Keratinocyte (primary cell): ENCODE measurements at regions not wholly inside any gene's neighbourhood (a gene's known extent, or its start where the extent isn't known, plus 50 kb on each side); places are given as distances from the start of the nearest gene placed in this dataset.

Source experiments
- CTCF ChIP-seq, 3 experiments: IDR thresholded peaks in 1 of 3; conservative IDR thresholded peaks in 1 of 3; optimal IDR thresholded peaks in 1 of 3; 2 replicates in 2 of 3; 3 replicates in 1 of 3; pipeline versions ENCODE3 to v1.5.1; 2011; ENCODE audit warnings: low read length in 3 of 3, mild to moderate bottlenecking in 3 of 3, moderate library complexity in 2 of 3, control low read depth in 1 of 3, inconsistent platforms in 1 of 3; ENCODE audit not compliant: insufficient read depth in 2 of 3; ENCODE audit errors: extremely low read depth in 1 of 3
- EZH2 ChIP-seq: IDR thresholded peaks from one replicate; pipeline ENCODE4 v1.6.1; 2012; ENCODE audit warnings: inconsistent platforms, mild to moderate bottlenecking, low read length, moderate library complexity

- TF ChIP-seq CTCF (optimal IDR thresholded peaks at IDR 0.05 in 1 of 3, IDR thresholded peaks at IDR 0.05 in 1 of 3, conservative IDR thresholded peaks at IDR 0.05 in 1 of 3; ENCODE audit: extremely low read depth in 1 of 3, insufficient read depth in 2 of 3, low read length in 3 of 3) (no peak), EZH2 (no peak)
These were observed 69.2 kb upstream of the SP4 start for GRCh38 chr7:21358648-21359047.
